Esophagus muscularis mucosa (tissue), 4 donors: ENCODE measurements at regions not wholly inside any gene's neighbourhood (a gene's known extent, or its start where the extent isn't known, plus 50 kb on each side); places are given as distances from the start of the nearest gene placed in this dataset.

Experiments
- DNase-seq: peaks from one replicate; pipeline ENCODE4 v3.0.0-alpha.2; 2017; ENCODE audit errors: extremely low spot score
- H3K27ac ChIP-seq, 4 donors: fragments of 200-600 bp; sonication (generic); replicated peaks in 1 of 4; 1 replicate in 3 of 4; 2 replicates in 1 of 4; pipeline ENCODE4 v1.5.1; 2016 to 2019; ENCODE audit warnings: mild to moderate bottlenecking in 1 of 4
- H3K27me3 ChIP-seq, 4 donors: fragments of 200-600 bp; sonication (generic); one replicate each; pipeline versions ENCODE4 v1.5.1 to v1.6.0; 2016 to 2019
- H3K36me3 ChIP-seq, 4 donors: fragments of 200-600 bp; sonication (generic); one replicate each; pipeline ENCODE4 v1.5.1; 2016 to 2019
- H3K4me1 ChIP-seq, 4 donors: fragments of 200-600 bp; sonication (generic); one replicate each; pipeline ENCODE4 v1.5.1; 2016 to 2019
- H3K4me3 ChIP-seq, 4 donors: fragments of 200-600 bp; sonication (generic); 1 replicate in 2 of 4; 2 replicates in 2 of 4; pipeline ENCODE4 v1.5.1; 2016 to 2019; ENCODE audit warnings: mild to moderate bottlenecking in 4 of 4, moderate library complexity in 1 of 4
- H3K9me3 ChIP-seq, 4 donors: fragments of 200-600 bp; sonication (generic); 1 replicate in 3 of 4; 2 replicates in 1 of 4; pipeline ENCODE4 v1.5.1; 2016 to 2019
- CTCF ChIP-seq, 3 experiments: fragments of 200-600 bp in 2 of 3; fragments of 450-650 bp in 1 of 3; sonication (generic) in 2 of 3; IDR thresholded peaks; one replicate each; pipeline ENCODE4 v1.5.1; 2017 to 2019; ENCODE audit warnings: antibody characterized with exemption in 3 of 3, mild to moderate bottlenecking in 2 of 3, moderate library complexity in 1 of 3
- EP300 ChIP-seq: sonication (generic); formaldehyde crosslinking; IDR thresholded peaks from one replicate; pipeline ENCODE4 v1.6.1; 2017; ENCODE audit warnings: antibody characterized with exemption
- POLR2A ChIP-seq: fragments of 450-650 bp; IDR thresholded peaks from one replicate; pipeline ENCODE4 v1.6.1; 2017; ENCODE audit warnings: antibody characterized with exemption, moderate library complexity, mild to moderate bottlenecking, low read depth
- POLR2AphosphoS5 ChIP-seq, 2 donors: sonication (generic); formaldehyde crosslinking; IDR thresholded peaks; one replicate each; pipeline ENCODE4 v1.6.1; 2017; ENCODE audit warnings: antibody characterized with exemption in 2 of 2
- WGBS: methylation state at CpG from one replicate; pipeline ENCODE4 v1.1.5; 2018; 5-methylcytosine and 5-hydroxymethylcytosine counted together
- intact Hi-C: fragments of 100-400 bp; cut with DNase I; formaldehyde crosslinking; loops from one replicate; pipeline ENCODE4 v1.15.1; 2023

DNA sequence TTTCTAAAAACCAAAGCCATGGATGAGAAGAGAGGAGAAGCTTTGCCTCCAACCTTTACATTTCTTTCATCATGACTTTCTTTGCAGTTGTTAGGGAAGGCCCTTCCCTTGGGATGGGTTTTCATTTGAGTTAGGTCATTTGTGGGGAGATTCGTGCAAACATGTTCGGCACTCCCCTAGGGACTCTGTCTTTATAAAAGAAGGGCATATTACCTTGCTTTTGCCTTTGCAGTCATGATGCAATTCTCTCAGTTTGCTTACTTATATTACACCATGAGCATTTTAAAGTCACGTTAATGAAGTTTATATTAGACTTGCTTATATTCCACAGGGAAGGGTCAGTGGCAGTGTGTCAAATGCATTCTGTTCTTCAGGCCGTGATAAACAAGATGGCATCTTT lies 289.3 kb upstream of the WWC1 start:
- intact Hi-C loops, result no loop called here
- H3K9me3 ChIP-seq, result no peaks in the 10 kb centered on the region
- WGBS, result 92% methylated on average over 4 of the region's 4 CpGs
- no peak for TF ChIP-seq CTCF (IDR thresholded peaks at IDR 0.05)
- no peak for TF ChIP-seq POLR2A
- no peak for TF ChIP-seq EP300
- H3K27ac ChIP-seq, result no peak overlapping the region
- H3K27me3 ChIP-seq, result no peaks in the 10 kb centered on the region
- H3K4me3 ChIP-seq, result no peak overlapping the region
- peaks cover 7 to 10% (median 8%) of the 10 kb centered on the region in 4 donors for H3K4me1 ChIP-seq
- no peaks in the 10 kb centered on the region for H3K36me3 ChIP-seq
- no peak for DNase-seq

- no peaks in the 10 kb centered on the region for H3K36me3 ChIP-seq
- no peak for DNase-seq
These were observed 286.4 kb upstream of the WWC1 start for GRCh38 chr5:168005093-168005492.

GRCh38 chr5:168005936-168006335 lies 285.5 kb upstream of the WWC1 start:
- TF ChIP-seq POLR2A (no peak), EP300 (no peak), CTCF (IDR thresholded peaks at IDR 0.05) (no peak), POLR2AphosphoS5 (IDR thresholded peaks at IDR 0.05) (no peak)
- H3K27ac ChIP-seq, result no peak overlapping the region
- WGBS, result 83% methylated on average over 3 of the region's 3 CpGs

More at GRCh38 chr5:168005093-168005492, 286.4 kb upstream of the WWC1 start:
- WGBS, result 88% methylated on average over 6 of the region's 6 CpGs
- intact Hi-C loops, result no loop called here
- no peak for TF ChIP-seq POLR2AphosphoS5 (IDR thresholded peaks at IDR 0.05)
- TF ChIP-seq CTCF (IDR thresholded peaks at IDR 0.05), result no peak
- no peak for TF ChIP-seq POLR2A
- TF ChIP-seq EP300, result no peak
- Histone ChIP-seq H3K27ac (no peak overlapping the region), H3K4me3 (no peak overlapping the region), H3K9me3 (no peaks in the 10 kb centered on the region), H3K4me1 (peaks cover 4 to 9% (median 8%) of the 10 kb centered on the region in 4 donors), H3K27me3 (no peaks in the 10 kb centered on the region)

GRCh38 chr5:168006456-168007130 lies 284.9 kb upstream of the WWC1 start:
- Histone ChIP-seq H3K9me3 (no peaks in the 10 kb centered on the region), H3K27me3 (no peaks in the 10 kb centered on the region), H3K27ac (no peak overlapping the region), H3K4me1 (peaks cover 0 to 9% (median 8%) of the 10 kb centered on the region in 4 donors), H3K4me3 (no peak overlapping the region), H3K36me3 (no peaks in the 10 kb centered on the region)
- no peak for DNase-seq
- TF ChIP-seq EP300 (no peak), CTCF (IDR thresholded peaks at IDR 0.05) (no peak), POLR2AphosphoS5 (IDR thresholded peaks at IDR 0.05) (no peak), POLR2A (no peak)
- WGBS, result 37% methylated on average over 10 of the region's 10 CpGs
- intact Hi-C loops, result no loop called here

More at GRCh38 chr5:168005936-168006335, 285.5 kb upstream of the WWC1 start:
- H3K9me3 ChIP-seq, result no peaks in the 10 kb centered on the region
- H3K4me3 ChIP-seq, result no peak overlapping the region
- no peak for DNase-seq
- no peaks in the 10 kb centered on the region for H3K27me3 ChIP-seq
- H3K36me3 ChIP-seq, result no peaks in the 10 kb centered on the region
- intact Hi-C loops, result no loop called here
- peaks cover 0 to 9% (median 8%) of the 10 kb centered on the region in 4 donors for H3K4me1 ChIP-seq

DNA sequence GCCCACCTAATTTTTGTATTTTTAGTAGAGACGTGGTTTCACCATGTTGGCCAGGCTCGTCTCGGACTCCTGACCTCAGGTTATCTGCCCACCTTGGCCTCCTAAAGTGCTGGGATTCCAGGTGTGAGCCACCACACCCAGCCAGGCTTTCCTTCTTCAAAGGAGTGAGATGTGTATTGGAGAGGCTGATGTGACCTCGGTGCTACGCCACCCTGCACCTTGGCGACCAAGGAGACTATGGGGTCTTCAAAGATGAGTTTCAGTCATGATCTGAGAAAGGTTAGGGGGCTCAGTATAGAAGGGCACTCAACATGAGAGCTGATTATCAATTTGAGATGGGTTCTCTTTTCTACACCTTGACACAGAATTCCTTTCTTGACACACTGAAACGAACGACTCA lies 284.2 kb upstream of the WWC1 start:
- H3K27ac ChIP-seq, result no peak overlapping the region
- H3K4me3 ChIP-seq, result no peak overlapping the region
- intact Hi-C loops, result no loop called here
- H3K36me3 ChIP-seq, result no peaks in the 10 kb centered on the region
- no peaks in the 10 kb centered on the region for H3K9me3 ChIP-seq
- 94% methylated on average over 8 of the region's 8 CpGs for WGBS
- H3K27me3 ChIP-seq, result no peaks in the 10 kb centered on the region
- TF ChIP-seq EP300 (no peak), CTCF (IDR thresholded peaks at IDR 0.05) (no peak), POLR2AphosphoS5 (IDR thresholded peaks at IDR 0.05) (no peak), POLR2A (no peak)
- peaks cover 0 to 9% (median 8%) of the 10 kb centered on the region in 4 donors for H3K4me1 ChIP-seq
- no peak for DNase-seq
